ENCODE measurements at regions not wholly inside any gene's neighbourhood (a gene's known extent, or its start where the extent isn't known, plus 50 kb on each side); places are given as distances from the start of the nearest gene placed in this dataset.

DNA sequence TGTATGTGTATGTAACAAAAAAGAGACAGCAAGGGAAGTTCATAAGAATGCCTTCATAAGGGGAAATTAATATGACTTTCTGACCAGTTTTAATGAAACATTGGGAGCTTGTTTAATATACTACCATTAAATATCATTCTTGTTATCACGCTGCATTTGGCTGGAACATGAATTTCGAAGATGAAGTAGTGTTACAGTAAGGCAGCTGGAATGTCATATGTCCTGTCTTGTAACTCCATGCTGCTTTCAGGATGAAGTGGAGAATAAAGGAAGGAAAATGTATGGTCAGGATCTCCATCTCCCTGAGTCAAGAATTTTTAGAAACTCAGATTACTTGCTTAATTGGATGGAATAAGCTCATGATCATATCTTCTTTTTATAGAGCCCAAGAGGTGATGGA lies 61.5 kb upstream of the DMAC1 start:
- Histone ChIP-seq H3K9ac (ENCODE audit: insufficient read length, low read depth) (no peak overlapping the region), H3K9me3 (ENCODE audit: insufficient read depth, low read length) (no peaks in the 10 kb centered on the region), H3K4me3 (ENCODE audit: insufficient read length, low read depth) (no peak overlapping the region), H3K4me1 (ENCODE audit: insufficient read depth, insufficient read length) (no peaks in the 10 kb centered on the region), H3K27me3 (ENCODE audit: insufficient read depth, insufficient read length) (no peaks in the 10 kb centered on the region), H3K36me3 (ENCODE audit: insufficient read depth, insufficient read length, low read length) (no peaks in the 10 kb centered on the region)
- TF ChIP-seq ZNF274 (IDR thresholded peaks at IDR 0.05; ENCODE audit: low read depth, low read length), result no peak
- no peak for TF ChIP-seq SUZ12 (IDR thresholded peaks at IDR 0.05; ENCODE audit: extremely low read depth, insufficient read depth, insufficient read length)
- no peak for TF ChIP-seq YY1 (IDR thresholded peaks at IDR 0.05; ENCODE audit: insufficient read depth, insufficient read length)
- no peak for DNase-seq (ENCODE audit: low read depth, low spot score)

DNA sequence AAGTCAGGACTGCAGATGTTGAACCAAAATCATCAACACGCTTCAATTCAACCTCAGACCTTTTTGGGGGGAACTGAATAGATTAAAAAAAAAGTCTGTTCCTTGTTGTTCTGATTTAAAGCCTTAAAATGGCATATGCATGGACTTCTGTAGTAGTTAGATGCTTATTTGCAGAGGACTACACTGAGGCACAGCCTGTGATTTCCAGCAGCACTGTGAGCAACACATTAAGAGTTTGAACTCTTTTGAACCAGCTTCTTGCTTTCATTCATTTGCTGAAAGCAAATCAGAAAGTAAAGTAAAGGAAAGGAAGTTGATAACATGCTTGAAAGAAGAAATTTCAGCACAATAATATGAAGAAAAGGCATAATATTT lies 60.7 kb upstream of the DMAC1 start:
- Histone ChIP-seq H3K4me1 (ENCODE audit: insufficient read depth, insufficient read length) (no peaks in the 10 kb centered on the region), H3K36me3 (ENCODE audit: insufficient read depth, insufficient read length, low read length) (no peaks in the 10 kb centered on the region), H3K9me3 (ENCODE audit: insufficient read depth, low read length) (no peaks in the 10 kb centered on the region), H3K9ac (ENCODE audit: insufficient read length, low read depth) (no peak overlapping the region), H3K4me3 (ENCODE audit: insufficient read length, low read depth) (no peak overlapping the region), H3K27me3 (ENCODE audit: insufficient read depth, insufficient read length) (no peaks in the 10 kb centered on the region)
- TF ChIP-seq ZNF274 (IDR thresholded peaks at IDR 0.05; ENCODE audit: low read depth, low read length) (no peak), SUZ12 (IDR thresholded peaks at IDR 0.05; ENCODE audit: extremely low read depth, insufficient read depth, insufficient read length) (no peak), YY1 (IDR thresholded peaks at IDR 0.05; ENCODE audit: insufficient read depth, insufficient read length) (no peak)
- DNase-seq (ENCODE audit: low read depth, low spot score), result no peak

DNA sequence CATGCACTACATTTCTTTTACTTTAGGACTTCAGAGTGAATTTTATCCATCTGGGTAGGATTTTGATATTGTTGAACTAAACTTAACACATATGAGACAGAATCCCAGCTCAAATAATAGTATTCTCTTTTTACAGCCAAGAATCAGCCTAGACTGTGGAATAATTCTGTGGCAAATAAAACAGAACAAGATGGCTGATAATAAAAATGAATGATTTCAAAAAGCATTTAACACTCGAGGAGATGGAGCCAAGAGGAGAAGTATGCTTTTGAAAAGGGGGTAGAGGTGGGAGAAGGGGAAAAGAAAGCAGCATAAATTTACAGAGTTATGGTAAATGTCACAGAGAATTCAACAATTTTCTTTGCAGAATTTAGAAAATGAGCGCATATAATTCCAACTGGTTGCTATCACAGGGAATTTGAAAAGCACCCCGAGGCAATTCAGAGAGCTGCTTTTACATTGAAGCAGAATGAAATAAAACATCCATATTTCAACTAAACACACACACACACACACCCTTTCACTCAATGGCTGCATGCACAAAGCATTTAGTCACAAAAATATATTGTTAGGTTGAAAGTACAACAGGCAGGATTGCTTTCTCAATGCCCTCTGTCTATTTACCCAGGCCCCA lies 60.2 kb upstream of the DMAC1 start:
- Histone ChIP-seq H3K27me3 (ENCODE audit: insufficient read depth, insufficient read length) (no peaks in the 10 kb centered on the region), H3K4me3 (ENCODE audit: insufficient read length, low read depth) (no peak overlapping the region), H3K9ac (ENCODE audit: insufficient read length, low read depth) (no peak overlapping the region), H3K9me3 (ENCODE audit: insufficient read depth, low read length) (no peaks in the 10 kb centered on the region), H3K4me1 (ENCODE audit: insufficient read depth, insufficient read length) (no peaks in the 10 kb centered on the region), H3K36me3 (ENCODE audit: insufficient read depth, insufficient read length, low read length) (no peaks in the 10 kb centered on the region)
- TF ChIP-seq YY1 (IDR thresholded peaks at IDR 0.05; ENCODE audit: insufficient read depth, insufficient read length) (no peak), ZNF274 (IDR thresholded peaks at IDR 0.05; ENCODE audit: low read depth, low read length) (no peak), SUZ12 (IDR thresholded peaks at IDR 0.05; ENCODE audit: extremely low read depth, insufficient read depth, insufficient read length) (no peak)
- no peak for DNase-seq (ENCODE audit: low read depth, low spot score)

DNA sequence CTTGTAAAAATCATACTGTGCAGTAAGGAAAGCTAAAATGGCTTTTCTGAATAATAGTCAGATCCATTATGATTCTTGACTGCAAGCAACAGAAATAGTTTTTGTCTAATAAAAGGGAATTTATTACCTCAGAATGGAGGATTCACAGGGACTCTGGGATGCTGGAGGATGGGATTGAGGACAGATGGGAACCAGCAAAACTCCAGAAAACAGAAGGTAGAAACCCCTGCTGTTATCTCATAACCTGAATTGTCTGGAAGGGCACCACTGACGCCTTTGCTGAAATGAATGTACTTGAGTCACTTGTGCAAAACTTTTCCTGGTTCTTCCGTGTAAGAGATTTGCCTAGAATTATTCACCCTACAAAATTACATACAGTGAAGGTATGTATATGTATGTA lies 58.6 kb upstream of the DMAC1 start:
- Histone ChIP-seq H3K9me3 (ENCODE audit: insufficient read depth, low read length) (no peaks in the 10 kb centered on the region), H3K9ac (ENCODE audit: insufficient read length, low read depth) (no peak overlapping the region), H3K27me3 (ENCODE audit: insufficient read depth, insufficient read length) (no peaks in the 10 kb centered on the region), H3K36me3 (ENCODE audit: insufficient read depth, insufficient read length, low read length) (no peaks in the 10 kb centered on the region), H3K4me1 (ENCODE audit: insufficient read depth, insufficient read length) (no peaks in the 10 kb centered on the region), H3K4me3 (ENCODE audit: insufficient read length, low read depth) (no peak overlapping the region)
- DNase-seq (ENCODE audit: low read depth, low spot score), result no peak
- no peak for TF ChIP-seq ZNF274 (IDR thresholded peaks at IDR 0.05; ENCODE audit: low read depth, low read length)
- no peak for TF ChIP-seq SUZ12 (IDR thresholded peaks at IDR 0.05; ENCODE audit: extremely low read depth, insufficient read depth, insufficient read length)
- TF ChIP-seq YY1 (IDR thresholded peaks at IDR 0.05; ENCODE audit: insufficient read depth, insufficient read length), result no peak

DNA sequence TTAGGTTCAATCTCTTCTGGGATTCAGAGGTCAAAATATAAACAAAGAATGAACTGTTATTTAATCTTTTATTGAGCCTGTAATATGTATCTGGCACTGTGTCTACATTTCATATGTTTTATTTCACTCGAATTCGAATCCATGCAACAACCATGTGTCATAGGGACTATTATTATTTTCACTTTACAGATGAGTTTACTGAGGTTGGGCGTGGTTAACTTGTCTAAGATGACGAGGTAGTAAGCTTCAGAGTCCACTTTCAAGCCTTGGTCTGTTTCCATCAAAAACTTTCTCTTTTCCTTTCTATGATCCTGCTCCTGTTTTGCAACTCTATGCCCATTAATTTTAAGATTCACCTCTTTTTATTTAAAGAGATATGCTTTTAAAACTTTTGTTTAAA lies 55.2 kb upstream of the DMAC1 start:
- Histone ChIP-seq H3K4me1 (ENCODE audit: insufficient read depth, insufficient read length) (no peaks in the 10 kb centered on the region), H3K27me3 (ENCODE audit: insufficient read depth, insufficient read length) (no peaks in the 10 kb centered on the region), H3K36me3 (ENCODE audit: insufficient read depth, insufficient read length, low read length) (no peaks in the 10 kb centered on the region), H3K9me3 (ENCODE audit: insufficient read depth, low read length) (no peaks in the 10 kb centered on the region), H3K4me3 (ENCODE audit: insufficient read length, low read depth) (no peak overlapping the region), H3K9ac (ENCODE audit: insufficient read length, low read depth) (no peak overlapping the region)
- TF ChIP-seq SUZ12 (IDR thresholded peaks at IDR 0.05; ENCODE audit: extremely low read depth, insufficient read depth, insufficient read length) (no peak), ZNF274 (IDR thresholded peaks at IDR 0.05; ENCODE audit: low read depth, low read length) (no peak)
- DNase-seq (ENCODE audit: low read depth, low spot score), result no peak
